NCI-H2029 (cell line): ENCODE measurements at regions not wholly inside any gene's neighbourhood (a gene's known extent, or its start where the extent isn't known, plus 50 kb on each side); places are given as distances from the start of the nearest gene placed in this dataset.

Source experiments
- DNase-seq: peaks from one replicate; lab custom pipeline; 2025; lab: John Stamatoyannopoulos, UW

- DNase-seq, result no peak
These were observed 246.2 kb downstream of the LRFN2 start for GRCh38 chr6:40340957-40341356.

- DNase-seq, result no peak
These were observed 247.0 kb downstream of the LRFN2 start for GRCh38 chr6:40340196-40340595.

GRCh38 chr6:40338306-40338705, 248.9 kb downstream of the LRFN2 start:
- DNase-seq, result no peak

DNA sequence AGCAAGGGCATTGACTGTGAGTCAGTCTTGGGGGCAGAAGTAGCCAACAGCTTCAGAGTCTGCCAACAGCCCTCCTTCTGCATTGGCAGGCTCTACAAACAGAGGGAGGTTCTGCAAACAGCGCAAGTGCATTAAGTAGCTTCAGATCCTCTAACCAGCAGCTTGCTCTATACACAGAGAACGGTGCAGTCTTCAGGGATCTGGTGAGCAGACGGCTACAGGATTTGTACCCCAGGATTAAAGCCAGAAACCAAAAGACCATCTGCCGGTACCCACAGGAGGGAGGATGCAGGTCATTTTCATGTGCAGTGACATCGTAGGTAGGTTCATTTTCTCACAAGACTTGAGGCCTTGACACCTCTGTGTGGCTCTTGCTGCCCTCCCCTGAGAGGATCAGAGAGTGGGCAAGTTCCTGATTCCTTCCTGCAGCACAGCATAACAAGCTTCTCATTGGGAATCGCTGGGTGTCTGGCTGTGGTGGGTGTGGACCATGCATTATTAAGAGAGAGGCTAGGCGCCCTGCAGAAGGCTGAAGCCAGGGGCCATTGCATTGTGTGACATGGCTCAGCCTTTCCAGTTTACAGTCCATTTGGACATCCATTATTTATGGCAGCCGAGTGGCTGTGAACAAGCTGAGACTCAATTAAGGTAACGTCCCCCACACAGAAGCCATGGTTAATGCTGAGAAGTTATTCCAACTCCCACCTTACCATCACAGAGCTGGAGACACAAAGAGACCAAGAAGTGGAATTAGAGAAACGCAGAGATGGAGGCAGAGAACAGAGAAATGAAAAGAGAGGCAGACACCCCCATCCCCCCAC, 250.0 kb downstream of the LRFN2 start:
- no peak for DNase-seq

GRCh38 chr6:40336296-40336695, 250.9 kb downstream of the LRFN2 start:
- DNase-seq, result no peak

- no peak for DNase-seq
These were observed 252.5 kb downstream of the LRFN2 start for GRCh38 chr6:40334496-40335270.

DNA sequence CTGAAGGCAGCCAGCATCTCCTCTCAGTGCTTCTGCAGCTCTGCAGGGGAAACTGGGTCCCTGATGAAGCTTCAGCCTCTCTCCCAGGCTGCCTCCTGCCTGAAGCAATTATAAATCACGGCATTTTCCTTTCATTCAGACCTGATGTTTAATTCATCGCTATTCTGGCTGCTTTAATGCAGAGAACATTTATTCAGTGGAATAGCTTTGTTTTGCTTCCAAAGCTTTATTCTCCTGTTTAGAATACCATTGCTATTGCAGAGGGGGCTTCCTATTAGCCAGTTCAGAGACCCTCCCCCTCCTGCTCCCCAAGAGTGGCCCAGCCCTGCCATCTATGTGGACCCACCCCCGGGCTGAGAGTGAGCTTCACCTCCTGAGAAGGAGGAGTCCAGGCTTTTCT, 255.6 kb downstream of the LRFN2 start:
- no peak for DNase-seq

- DNase-seq, result no peak
These were observed 256.9 kb downstream of the LRFN2 start for GRCh38 chr6:40330301-40330721.

DNA sequence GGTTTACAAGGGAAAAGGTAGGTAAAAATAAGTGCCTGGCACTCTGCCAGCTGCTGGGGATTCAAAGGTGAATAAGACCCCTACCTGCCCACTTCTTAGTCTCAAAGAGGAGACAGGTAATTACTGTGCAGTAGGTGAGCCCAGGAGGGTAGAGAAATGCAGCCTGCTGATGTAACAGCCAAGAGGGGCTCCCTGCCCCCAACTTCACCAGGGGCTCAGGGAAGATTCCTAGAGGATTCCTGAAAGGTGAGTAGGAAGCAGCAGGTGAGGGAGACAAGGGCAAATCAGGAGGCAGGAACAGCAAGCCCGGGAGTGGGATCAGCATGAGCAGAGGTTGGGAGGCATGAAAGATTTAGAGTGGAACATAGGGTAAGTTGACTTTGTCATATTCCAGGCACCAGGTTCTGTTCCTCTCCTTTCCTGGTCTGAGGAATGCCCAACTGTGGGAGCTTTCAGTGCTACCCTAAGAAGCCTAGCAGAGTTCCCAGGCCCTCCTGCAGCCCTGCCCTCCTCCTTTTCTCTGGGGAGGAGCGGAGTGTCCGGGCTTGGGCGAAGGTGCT, 258.1 kb downstream of the LRFN2 start:
- no peak for DNase-seq

GRCh38 chr6:40328386-40328985, 258.7 kb downstream of the LRFN2 start:
- DNase-seq, result peak; percentile 87

DNA sequence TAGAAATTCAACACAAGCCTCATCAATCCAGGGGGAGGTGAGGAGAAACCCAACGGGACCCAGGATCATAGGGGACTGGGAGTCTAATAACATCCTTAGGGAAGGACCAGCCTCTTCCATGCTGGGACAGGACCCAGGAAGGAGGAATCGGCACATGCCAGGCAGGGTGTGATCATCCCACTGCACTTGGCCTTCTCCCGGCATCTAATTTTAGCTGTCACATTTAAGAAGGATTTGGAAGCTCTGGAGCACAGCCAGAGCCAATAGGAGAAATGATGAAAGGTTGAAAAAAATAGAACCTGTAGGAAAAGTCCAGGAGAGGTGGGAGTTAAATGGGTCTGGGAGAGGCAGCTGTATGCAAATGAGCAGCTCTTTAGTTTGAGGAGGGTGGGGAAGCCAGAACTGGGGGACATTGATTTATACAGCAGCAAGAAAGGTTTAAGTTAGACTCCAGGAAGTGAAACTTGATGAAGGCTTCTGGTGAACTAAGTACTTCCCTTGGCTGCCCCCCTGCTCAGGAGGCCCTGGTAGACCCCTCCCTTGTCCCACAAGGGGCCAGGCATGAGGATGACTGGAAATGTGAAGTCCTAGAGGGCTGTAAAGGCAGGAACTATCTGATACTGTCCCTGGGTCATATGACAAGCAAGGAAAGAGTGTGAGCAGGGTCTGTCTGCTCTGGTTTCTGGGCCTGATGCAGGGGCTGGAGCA, 260.3 kb downstream of the LRFN2 start:
- DNase-seq, result peak; percentile 21

DNA sequence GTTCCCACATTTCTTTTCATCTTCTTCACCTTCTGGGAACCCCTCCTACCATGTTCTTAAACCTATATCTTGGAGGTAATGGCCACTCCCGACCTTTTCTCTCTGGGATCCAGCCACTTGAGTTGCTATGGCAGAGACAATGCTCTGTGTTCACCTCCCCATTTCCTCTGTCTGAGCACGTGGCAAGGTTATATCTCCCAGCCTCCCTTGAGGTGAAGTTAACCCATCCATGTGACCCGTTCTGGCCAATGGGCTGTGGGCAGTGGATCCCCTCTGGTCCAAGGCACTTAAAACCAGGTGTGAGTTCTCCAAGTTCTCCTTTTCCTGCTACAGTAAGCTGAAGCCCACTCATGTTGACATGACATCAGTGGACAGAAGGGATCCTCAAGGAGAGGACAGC, 261.4 kb downstream of the LRFN2 start:
- no peak for DNase-seq

DNA sequence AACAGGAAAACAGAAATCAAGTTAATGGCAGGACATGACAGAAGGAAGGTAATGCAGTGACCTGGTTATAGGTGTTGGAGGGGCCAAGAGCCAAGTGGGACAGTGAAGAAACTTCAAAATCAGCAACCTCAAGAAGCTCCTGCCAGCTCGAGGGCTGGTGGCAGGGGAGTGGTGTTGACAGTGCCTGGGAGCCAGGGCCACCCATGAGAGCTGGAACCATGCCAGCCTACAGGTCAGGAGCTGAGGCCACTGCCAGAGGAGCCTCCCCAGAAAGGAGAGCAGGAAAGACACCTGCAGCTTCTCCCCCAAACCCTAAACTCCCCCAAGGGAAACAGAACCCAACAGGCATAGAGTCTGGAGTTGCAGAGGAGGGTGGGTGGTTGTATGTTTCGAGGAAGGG, 262.1 kb downstream of the LRFN2 start:
- DNase-seq, result peak; percentile 58

- DNase-seq, result no peak
These were observed 263.1 kb downstream of the LRFN2 start for GRCh38 chr6:40323881-40324634.

GRCh38 chr6:40322336-40322735, 264.8 kb downstream of the LRFN2 start:
- DNase-seq, result no peak

DNA sequence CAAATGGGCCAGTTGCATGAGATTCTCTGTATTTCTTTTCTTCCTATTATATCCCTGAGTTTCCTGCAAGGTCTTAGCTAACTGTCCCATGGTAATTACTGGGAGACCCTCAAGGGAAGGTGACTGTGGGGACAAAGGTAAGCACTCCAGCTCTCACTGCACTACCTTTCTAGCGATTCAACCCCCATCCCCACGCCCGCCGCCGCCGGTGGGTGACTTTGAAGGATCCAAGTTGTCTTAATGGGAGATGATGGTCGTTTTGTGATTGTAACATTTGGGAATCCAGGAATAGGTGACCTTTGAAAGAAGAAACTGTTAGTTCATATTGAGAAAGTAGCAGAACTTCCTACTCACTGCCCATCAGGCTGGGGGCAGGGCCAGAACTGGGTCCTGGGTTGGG, 265.5 kb downstream of the LRFN2 start:
- DNase-seq, result no peak

DNA sequence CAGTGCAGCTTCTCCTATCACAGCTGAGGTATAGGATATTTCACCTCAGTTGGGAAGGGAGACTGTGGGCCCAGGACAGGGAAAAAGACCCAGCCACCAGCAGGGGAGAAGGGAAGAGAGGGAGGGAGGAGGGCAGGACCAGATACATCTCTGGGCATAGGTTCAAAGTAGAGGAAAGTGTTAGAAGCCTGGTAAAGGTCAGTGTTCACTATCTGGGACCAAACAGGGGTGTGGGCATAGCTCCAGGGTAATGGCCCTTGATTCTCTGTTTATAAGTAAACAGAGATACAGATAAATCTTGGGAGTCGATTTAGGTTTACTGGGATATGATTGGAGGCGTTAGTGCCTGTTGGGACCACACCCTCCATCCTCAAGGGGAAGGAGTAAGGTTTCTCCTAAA, 266.2 kb downstream of the LRFN2 start:
- DNase-seq, result no peak

- DNase-seq, result no peak
These were observed 266.7 kb downstream of the LRFN2 start for GRCh38 chr6:40320441-40320840.

- no peak for DNase-seq
These were observed 268.0 kb downstream of the LRFN2 start for GRCh38 chr6:40319124-40319523.

DNA sequence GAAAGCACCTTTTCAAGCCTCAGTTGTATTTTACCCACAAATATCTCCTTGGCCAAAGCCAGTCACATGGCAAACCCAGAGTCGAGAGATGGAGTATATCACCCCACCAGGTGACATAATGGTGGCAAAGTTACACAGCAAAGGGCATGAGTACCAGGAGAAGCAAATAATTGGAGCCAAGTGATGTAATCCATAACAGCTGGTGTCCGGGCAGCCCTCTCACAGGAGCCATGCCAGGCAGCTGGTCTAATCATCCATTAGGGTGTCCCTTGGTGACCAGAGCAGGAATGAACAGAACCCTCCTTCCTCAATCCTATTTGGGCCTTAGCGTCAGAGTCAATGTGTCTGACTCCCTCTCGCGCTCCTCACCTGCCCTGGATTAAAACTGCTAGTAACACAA, 272.1 kb downstream of the LRFN2 start:
- peak; percentile 13 for DNase-seq

DNA sequence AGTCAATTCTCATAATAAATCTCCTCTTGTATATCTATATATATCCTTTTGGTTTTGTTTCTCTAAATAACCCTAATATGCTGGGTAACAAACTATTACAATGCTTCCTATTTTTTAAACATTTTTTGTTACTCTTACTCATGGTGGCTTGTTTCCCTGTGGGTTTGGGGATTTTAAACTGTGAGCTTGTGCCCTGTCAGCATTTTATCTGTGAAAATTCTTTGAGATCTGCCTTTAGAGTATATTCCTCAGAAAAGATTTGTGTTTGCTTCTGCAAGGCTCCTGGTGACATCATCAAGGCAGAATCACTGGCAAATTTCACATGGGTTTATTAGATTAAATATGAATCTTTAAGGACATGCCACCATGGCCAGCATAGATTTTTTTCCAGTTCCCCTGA, 273.6 kb downstream of the LRFN2 start:
- no peak for DNase-seq
